Activated CD4-positive, CD25-positive, alpha-beta regulatory T cell treated with anti-CD3 and anti-CD28 coated beads, Interleukin-2, amount 50 U/mL, for 24 hours (primary cell): ENCODE measurements at regions not wholly inside any gene's neighbourhood (a gene's known extent, or its start where the extent isn't known, plus 50 kb on each side); places are given as distances from the start of the nearest gene placed in this dataset.

Experiments used
- ATAC-seq, 2 donors: fragments of 150-1000 bp; cut with Tn5 transposase; one replicate each; pipeline ENCODE4 v1.10.0; 2021; ENCODE audit warnings: mild to moderate bottlenecking in 1 of 2, moderate library complexity in 1 of 2

DNA sequence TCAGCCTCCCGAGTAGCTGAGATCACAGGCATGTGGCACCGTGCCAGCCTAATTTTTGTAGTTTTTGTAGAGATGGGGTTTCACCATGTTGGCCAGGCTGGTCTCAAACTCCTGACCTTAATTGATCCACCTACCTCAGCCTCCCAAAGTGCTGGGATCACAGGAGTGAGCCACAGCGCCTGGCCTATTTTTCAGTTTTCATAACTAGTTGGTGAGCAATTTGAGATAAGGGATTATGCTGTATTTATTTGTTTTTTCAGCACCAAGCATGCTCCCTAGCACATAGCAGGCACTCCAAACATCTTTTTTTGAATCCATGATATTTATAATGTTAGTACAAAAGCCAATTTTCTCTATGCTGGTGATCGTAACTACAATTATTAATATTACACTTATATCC is 541.2 kb downstream of the SNAPC1 start:
- no peak for ATAC-seq

DNA sequence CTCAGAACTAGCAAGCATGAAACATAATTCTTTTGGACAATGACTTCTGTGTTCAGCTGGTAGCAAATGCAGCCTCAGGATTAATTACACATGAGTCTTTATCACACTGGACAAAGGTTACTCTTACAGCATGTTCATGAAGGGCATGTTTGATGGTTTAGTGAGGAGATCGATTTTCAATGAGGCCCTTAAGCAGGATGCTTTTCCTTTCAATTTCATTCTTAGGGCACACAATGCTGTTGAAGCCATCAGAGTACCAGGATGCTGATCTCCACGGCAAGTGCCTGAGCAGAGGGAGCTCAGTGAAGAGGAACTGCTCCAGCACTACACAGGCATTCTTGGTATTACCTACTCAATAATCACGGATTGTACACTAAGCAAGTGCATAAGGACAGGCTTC is 542.0 kb downstream of the SNAPC1 start:
- ATAC-seq: no peak

DNA sequence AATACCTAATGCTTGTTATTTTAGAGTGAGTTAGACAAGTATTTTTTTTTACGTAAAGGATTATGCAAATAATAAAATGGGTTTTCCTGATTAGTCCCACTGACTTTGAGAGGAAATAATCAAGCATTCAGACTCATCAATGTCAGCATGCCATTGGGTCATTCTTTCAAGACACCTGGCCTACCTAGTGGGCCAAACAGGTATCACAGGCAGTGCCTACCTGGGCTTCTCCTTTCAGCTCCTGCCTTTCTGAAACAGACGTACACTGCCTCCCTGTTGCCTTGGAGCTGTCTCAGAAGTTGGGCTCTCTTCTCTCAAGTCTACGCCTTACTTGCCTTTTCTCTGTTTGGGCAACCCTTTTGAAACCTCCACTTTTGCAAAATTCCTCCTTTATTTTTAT is 545.6 kb downstream of the SNAPC1 start:
- no peak for ATAC-seq

DNA sequence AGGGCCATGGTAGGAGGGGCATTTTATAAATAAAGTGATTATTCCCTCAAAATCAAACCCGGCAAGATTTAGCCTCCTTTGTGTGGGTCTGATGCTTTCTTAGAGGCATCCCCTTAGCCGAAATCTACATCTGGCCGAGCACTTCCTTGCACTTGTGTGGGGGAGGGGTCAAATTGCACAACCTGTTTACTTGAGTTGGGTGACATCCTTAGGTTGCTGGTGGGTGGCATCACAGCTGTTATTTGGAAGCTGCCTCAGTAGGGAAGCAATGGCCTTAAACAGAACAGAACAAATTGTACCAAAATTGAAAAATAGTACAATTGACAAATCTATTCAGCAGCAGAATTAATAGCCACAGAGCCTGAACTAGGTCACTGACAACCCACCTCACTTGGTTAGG is 546.1 kb downstream of the SNAPC1 start:
- ATAC-seq: no peak

DNA sequence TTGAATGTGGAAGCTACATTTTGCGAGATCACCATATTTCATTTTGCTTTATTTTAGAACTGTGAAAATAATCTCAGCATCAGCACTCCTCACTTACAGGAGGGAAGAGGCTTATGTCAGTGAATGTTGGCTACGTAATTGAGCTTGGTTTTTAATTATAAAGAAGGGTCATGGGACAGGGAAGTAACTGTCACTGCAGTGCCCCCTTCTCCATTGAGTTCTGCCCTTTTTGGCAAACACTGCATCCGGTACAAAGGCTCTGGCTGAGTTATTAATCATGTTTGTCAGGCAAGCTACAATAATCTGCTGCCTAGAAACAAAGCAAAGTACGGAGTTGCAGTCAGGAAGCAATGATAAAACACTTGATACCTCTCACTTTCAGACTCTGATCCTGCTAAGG is 546.7 kb downstream of the SNAPC1 start:
- no peak for ATAC-seq

DNA sequence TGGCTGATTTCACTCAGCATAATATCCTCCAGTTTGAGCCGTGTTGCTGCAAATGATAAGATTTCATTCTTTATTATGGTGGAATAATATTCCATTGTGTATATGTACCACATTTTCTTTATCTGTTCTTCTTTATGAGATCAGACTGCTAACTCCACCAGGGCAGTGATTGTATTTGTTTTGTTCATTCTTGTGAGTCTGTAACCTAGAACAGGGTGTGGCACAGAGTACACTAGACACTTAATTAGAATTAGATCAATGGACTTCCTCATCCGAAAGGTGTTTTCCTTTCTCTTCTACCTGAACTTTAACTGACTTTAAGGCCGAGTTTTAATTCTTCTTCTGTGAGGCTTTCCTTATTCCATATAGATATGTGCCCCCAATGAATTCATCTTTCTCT is 551.0 kb downstream of the SNAPC1 start:
- no peak for ATAC-seq

DNA sequence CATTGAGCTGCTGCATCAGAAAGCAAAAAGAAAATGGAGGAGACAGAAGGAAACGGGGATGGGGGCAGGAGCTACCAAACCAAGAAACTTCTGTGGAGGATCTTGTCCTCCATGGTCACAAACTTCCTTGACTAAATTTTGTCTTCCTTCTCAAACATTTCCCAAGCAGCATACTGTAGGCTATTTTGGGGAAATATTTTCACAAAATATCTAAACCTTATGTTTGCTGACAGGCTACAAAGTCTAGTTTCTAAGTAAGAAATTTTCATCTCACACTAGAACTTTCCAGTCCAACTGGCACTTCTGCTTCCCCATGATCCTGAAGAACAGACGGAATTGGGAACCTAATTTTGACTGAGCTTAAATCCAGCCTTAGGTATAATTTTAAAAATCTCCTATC is 552.0 kb downstream of the SNAPC1 start:
- ATAC-seq: no peak

DNA sequence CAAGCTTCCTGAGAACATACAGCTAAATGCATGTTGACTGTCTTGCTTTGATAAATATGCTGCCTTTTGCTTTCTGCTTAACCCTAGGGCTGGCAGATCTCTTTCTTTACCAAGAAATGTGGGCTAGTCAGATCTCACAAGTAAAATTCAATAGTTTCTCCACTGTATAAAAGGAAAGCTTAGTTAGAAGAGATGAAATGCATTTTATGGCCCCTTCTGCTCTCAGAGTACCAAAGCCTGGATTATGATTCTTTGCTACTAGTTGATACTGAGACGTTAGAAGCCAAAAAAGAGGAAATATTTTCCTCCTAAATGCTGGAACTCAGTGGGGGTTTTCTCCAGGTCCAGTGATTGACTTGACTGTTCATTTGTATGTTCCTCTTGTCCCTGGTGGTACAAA is 552.7 kb downstream of the SNAPC1 start:
- ATAC-seq: no peak

DNA sequence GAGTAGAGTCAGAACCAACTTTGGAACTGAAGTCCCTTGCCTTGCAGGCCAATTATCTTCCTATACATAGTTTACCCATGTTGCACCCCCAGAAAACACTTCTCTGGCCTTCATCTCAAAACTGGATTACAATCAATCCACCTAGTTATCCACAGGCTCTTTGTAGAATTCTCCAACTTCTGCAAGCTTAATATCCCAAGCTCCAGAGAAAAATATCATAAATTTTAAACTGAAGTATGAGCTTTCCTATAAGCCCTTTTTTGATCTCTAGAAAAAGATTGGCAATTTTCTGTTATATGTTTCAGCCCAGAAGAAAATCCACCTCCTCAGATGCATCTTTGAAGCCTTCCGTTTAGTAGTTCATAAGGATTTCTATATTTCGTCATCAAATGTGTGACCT is 553.4 kb downstream of the SNAPC1 start:
- ATAC-seq: no peak

DNA sequence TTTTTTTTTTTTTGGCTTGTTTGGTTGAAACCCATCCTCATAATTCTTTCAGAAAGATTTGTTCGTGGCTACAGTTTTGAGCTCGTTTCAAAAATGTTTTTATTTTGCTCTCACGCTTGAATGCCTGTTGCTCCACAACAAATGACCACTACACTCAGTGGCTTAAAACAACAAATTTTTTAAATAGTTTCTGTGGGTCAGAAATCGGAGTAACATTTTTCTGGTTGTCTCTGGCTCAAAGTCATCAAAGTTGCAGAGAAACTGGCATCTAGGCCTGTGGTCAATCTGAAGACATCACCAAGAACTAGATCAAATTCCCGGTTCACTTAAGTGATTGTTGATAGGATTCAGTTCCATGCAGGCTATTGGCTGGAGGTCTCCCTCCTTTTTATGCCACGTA is 560.0 kb downstream of the SNAPC1 start:
- ATAC-seq: no peak

DNA sequence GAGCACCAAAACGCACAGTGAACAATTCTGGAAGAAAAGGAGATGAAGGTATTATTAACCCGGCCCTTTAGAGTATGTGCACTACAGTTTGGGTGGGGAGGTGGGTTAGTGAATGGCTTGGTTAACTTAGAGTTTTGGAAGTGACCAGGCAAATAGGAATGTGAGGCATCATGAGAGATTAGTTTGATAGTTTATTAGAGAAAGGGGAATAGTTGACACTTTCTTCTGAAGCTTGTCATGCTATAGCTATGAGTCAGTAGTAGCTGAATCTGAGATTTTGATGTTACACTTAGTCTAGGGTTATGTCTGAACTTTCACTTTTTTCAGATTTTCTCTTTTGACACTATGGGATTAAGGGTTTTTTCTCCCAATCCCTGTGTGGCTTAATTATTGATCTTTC is 567.2 kb downstream of the SNAPC1 start:
- no peak for ATAC-seq

DNA sequence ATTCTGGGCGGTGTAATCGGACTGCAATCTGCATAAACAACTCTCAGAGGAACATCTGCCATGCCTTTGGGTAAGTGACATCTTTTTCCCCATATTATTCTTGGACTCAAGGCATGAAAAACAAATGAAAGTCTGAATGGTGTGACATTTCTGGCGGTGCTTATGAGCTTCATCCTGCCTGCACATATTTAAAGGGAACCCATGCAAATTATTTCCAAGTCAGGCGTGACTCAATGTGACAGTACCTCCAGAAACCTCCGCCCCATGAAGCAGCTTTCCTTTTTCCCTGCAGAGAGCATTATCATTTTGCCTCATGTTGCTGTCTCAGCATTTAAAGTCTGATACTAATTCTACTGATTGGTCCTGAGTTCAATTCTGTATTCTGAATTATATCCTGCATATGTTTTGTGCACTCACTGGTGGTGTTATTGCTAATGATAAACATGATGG is 585.4 kb downstream of the SNAPC1 start:
- ATAC-seq: no peak

DNA sequence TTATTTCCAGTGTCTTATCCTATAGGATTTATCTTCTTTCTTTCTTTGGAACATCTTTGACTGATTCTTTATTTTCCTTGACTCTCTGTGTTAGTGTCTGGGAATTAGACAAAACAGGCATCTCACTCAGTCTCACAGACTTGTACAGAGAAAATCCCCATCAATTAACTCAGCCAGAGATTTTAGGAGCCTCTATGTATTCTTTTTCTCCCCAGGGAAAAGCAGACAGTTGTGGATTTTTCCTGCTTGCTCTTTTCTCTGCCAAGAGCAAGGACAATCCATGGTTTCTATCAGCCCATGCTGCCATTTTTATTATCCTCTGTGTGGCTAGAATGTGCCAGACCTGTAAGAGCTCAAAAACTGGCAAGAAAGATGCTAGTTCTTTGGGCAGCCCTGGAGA is 595.1 kb downstream of the SNAPC1 start:
- ATAC-seq: no peak

DNA sequence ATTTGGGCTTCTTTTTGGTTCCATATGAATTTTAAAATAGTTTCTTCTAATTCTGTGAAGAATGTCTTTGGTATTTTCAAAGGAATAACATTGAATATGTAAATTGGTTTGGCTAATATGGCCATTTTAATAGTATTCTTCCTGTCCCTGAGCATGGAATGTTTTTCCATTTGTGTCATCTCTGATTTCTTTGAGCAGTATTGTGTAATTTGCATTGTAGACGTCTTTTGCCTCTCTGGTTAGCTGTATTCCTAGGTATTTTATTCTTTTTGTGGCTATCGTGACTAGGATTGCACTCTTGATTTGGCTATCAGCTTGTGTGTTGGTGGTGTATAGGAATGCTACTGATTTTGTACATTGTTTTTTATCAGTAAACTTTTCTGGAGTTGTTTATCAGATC is 601.9 kb downstream of the SNAPC1 start:
- ATAC-seq: no peak

DNA sequence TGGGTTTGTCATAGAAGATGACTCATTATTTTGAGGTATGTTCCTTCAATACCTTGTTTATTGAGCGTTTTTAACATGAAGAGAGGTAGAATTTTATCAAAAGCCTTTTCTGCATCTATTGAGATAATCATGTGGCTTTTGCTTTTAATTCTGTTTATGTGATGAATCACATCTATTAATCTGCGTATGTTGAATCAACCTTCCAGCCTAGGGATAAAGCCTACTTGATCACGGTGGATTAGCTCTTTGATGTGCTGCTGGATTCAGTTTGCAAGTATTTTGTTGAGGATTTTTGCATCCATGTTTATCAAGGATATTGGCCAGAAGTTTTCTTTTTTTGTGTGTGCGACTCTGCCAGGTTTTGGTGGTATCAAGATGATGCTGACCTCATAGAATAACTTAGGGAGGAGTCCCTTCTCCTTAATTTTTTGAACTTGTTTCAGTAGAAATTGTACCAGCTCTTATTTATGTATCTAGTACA is 602.6 kb downstream of the SNAPC1 start:
- no peak for ATAC-seq

DNA sequence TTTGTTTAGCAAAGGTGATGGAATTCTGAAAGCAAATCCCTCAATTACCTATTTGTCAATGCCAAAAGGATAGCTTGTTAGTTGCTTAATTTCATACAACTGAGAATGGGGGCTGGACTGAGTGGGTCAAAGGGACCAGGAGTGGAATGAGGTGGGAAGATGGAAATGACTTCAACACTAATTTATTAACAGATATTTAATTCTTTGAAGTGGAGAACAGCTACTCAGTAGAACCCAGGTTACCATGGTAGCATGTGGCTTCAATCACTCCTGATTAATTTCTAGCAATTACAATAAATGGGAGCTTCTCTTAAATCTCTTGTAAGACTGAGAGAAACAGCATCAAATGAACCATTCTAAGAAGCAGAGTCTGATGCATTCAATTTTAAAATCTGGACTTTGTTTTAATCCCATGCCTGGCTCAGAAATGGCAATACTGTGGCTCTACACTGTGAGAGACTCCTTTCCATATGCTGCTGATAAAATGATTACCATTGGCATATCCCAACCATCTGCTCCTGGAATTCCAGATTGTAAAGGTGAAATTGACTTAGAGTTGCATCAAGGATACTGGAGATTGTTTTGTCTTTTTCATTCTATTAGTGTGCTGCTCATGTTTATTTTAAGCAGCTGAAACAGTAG is 607.8 kb downstream of the SNAPC1 start:
- no peak for ATAC-seq

DNA sequence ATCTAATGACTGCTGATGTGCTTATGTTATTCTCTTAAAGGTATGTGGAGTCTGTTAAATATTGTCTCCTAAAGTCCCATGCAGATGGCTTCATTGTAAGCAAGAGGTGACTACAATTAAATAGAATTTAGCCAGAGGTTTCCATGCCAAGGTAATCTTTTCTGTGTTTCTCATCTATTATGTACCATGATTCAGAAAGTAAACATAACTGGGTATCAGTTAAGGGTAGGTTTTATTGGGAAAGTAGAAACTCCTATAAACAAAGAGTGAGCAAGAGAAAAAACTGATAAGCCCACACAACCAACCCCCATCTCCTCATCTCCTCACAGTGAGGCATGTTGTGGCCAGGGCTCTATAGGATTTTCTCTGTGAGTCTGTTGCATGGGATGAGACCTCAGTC is 611.7 kb downstream of the SNAPC1 start:
- no peak for ATAC-seq

DNA sequence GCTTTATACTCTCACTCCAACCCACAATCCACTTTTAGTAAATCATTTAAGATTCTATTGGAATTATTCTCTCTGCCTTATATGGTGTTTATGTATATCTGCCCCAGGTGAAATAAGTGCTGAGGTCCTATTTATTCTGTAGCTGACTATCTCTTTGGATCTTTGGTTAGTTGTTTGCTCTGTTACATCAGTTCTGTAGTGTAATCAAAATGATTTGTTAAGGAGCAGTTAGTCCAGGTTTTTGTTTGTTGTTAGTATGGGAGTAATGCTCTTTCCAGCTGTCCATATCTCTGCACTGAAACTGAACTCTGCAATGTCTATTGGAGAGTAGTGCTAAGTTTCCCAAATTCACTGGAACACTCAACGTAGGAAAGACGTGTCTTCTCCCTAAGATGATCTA is 615.8 kb downstream of the SNAPC1 start:
- ATAC-seq: no peak

DNA sequence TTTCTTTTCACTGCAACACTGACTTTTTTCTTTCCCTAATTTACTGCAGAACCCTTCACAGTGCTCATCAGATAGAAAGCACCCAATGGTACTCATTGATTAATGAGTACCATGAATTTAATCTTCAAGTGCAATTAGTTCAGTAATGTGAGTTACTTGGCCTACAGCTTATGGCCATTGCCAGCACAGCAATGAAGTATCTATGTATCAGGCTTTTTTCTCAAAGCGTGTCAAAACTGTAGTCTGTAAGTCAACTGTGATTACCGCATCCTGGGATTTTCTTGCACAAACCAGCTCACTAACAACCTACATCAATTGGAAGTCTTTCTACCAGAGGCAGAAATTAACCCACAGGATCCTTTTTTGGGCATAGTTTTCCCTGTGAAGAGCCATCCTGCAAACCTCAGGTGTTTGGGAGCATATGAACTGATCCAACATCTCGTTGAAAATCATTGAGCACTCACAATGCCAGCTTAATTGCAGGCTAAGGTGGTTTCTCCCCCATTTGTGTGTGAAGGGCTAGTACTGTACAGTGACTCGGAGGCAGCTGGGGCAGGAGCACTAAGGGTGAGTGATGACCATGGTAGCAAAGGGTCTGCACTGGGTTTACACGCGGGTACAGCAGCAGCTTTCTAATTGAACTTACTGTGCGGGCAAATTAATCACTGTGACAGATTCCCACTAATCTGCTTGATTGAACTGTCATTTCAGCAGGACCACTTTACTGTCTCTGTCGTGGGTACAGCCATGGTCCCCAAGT is 619.3 kb downstream of the SNAPC1 start:
- no peak for ATAC-seq

DNA sequence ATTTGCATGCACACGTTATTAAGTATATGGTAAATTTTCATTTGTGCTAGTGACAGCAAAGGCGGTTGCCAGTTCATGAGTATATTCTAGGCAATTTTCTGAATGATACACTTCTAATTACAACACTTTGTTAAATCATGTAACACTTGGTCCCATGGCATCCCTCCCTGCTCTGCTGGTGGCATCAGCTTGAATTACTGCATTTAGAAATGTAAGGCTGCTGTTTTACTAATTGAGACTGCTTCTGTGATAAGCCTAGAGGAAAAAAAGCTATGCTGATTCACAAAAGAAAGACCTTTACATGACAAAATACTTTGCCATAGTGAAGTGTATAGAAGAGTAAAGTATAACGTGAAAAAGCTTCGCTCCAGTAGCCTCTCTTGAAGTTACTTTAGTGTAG is 636.1 kb downstream of the KCNH5 start:
- no peak for ATAC-seq

DNA sequence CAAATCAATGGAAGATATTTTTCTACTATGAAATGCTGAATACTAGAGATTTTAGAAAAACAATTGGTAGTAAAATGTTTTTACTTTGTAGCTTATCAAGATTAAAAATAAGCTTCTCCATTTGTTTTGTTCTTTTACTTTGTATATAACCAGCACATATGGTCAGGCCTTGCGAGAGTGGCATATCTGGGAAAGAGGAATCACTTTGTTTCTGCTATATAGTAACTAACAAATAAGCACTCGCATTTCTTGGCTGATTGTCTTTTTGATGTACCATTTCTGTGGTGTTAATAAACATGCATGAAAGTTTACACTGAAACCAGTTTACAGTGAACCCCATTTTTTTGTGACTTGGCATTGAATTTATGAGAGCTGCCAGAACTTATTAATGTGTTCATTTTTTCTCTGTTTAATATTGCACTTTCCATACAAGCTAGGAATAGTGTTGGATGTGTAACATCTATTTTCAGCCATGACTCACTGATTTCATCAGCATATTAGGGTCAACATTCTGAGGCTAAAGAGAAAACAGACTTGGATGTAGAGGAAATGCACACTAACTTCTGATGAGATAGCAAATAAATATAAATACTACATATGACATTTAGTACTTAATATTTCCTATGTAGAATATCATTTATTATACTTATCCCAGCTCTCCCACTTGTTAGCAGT is 635.5 kb downstream of the KCNH5 start:
- no peak for ATAC-seq

DNA sequence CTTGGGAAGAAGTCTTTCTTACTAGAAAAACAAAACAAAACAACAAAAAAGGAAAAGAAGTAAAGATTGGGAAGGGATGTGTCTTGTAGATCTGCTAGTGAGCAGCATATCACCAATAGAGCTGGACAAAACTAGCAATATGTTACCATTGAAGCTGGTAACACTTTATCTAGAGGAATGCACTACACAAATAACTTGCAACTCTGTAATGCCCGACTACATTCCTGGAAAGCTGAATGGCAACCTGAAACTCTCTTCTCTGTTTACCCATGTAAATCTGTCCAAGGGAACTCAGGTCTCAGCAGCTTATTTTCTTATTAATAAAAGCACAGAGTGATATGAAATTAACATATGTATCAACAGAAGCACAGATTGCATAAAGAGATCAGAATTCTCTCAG is 624.4 kb downstream of the KCNH5 start:
- no peak for ATAC-seq

DNA sequence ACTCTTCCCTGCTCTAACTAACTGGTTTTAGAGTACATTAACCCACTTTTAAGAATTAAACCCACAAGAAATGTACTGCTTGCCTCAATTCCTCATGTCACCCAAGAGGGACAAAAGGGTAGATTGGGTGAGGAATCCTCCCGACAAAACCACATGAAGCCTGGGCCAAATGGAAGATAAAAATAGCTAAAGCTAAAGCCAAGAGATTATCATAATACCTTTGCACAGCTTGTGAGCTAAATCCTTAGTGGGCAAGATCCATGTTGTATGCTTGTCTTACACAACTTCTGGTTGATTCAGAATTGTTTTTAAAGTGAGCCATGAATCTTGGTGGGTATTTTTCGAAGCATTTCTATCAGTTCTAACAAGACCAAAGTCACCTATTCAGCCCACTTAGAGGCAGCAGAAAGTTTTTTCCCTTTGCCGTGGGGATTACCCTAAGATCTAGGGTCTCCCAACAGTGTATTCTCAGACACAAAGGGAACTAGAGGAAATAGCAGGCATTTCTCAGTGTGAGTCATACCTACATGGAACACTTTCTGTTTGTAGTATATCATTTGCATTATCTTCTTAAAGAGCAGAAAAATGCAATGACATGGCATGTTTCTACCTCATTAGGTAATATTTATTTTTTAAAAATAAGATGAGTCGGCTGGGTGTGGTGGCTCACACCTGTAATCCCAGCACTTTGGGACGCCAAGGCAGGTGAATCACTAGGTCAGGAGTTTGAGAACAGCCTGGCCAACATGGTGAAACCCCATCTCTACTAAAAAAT is 616.6 kb downstream of the KCNH5 start:
- ATAC-seq: no peak
